ENCODE measurements at regions not wholly inside any gene's neighbourhood (a gene's known extent, or its start where the extent isn't known, plus 50 kb on each side); places are given as distances from the start of the nearest gene placed in this dataset.

- H3K4me3 Mint-ChIP-seq: no peak overlapping the region
- ATAC-seq (ENCODE audit: low read depth in 2 of 2) (peak in 1 of 2 donors; percentile 40), DNase-seq (no peak)
- no peaks in the 10 kb centered on the region for H3K36me3 Mint-ChIP-seq
- no peaks in the 10 kb centered on the region for H3K9me3 Mint-ChIP-seq
- H3K27me3 Mint-ChIP-seq: no peaks in the 10 kb centered on the region
- H3K4me1 Mint-ChIP-seq: no peaks in the 10 kb centered on the region
- no peak overlapping the region for H3K27ac Mint-ChIP-seq
Measured at GRCh38 chr2:194166818-194167217, 1490.2 kb upstream of the SLC39A10 start.

GRCh38 chr2:194155431-194155830, 1501.6 kb upstream of the SLC39A10 start:
- H3K4me3 Mint-ChIP-seq: no peak overlapping the region
- no peaks in the 10 kb centered on the region for H3K4me1 Mint-ChIP-seq
- no peak for DNase-seq
- peaks cover 7 to 35% (median 14%) of the 10 kb centered on the region in 7 donors for H3K9me3 Mint-ChIP-seq
- H3K36me3 Mint-ChIP-seq: peaks cover 0 to 8% of the 10 kb centered on the region in 2 donors
- ATAC-seq (ENCODE audit: low read depth in 2 of 2): no peak
- peaks cover 0 to 4% (median 0%) of the 10 kb centered on the region in 3 donors for H3K27me3 Mint-ChIP-seq
- H3K27ac Mint-ChIP-seq: no peak overlapping the region

GRCh38 chr2:194151231-194151630, 1505.8 kb upstream of the SLC39A10 start:
- H3K4me1 Mint-ChIP-seq: no peaks in the 10 kb centered on the region

GRCh38 chr2:194135463-194135862, 1521.6 kb upstream of the SLC39A10 start:
- H3K27me3 Mint-ChIP-seq: peaks cover 0 to 17% (median 0%) of the 10 kb centered on the region in 3 donors
- no peaks in the 10 kb centered on the region for H3K4me1 Mint-ChIP-seq
- no peak for ATAC-seq (ENCODE audit: low read depth in 2 of 2)
- H3K9me3 Mint-ChIP-seq: peaks cover 0 to 15% (median 3%) of the 10 kb centered on the region in 7 donors
- H3K27ac Mint-ChIP-seq: no peak overlapping the region
- no peak overlapping the region for H3K4me3 Mint-ChIP-seq
- H3K36me3 Mint-ChIP-seq: peaks cover 0 to 14% of the 10 kb centered on the region in 2 donors
- no peak for DNase-seq

More at GRCh38 chr2:194151231-194151630, 1505.8 kb upstream of the SLC39A10 start:
- no peak overlapping the region for H3K27ac Mint-ChIP-seq
- no peak for ATAC-seq (ENCODE audit: low read depth in 2 of 2)
- no peaks in the 10 kb centered on the region for H3K36me3 Mint-ChIP-seq
- peaks cover 0 to 1% (median 0%) of the 10 kb centered on the region in 7 donors for H3K9me3 Mint-ChIP-seq
- no peak for DNase-seq
- H3K4me3 Mint-ChIP-seq: no peak overlapping the region
- no peaks in the 10 kb centered on the region for H3K27me3 Mint-ChIP-seq

GRCh38 chr2:194128810-194129209, 1528.2 kb upstream of the SLC39A10 start:
- no peaks in the 10 kb centered on the region for H3K27me3 Mint-ChIP-seq
- peaks cover 0 to 9% (median 0%) of the 10 kb centered on the region in 7 donors for H3K9me3 Mint-ChIP-seq
- H3K4me3 Mint-ChIP-seq: no peak overlapping the region
- H3K4me1 Mint-ChIP-seq: no peaks in the 10 kb centered on the region
- H3K27ac Mint-ChIP-seq: no peak overlapping the region
- H3K36me3 Mint-ChIP-seq: no peaks in the 10 kb centered on the region
- ATAC-seq (ENCODE audit: low read depth in 2 of 2) (no peak), DNase-seq (no peak)

GRCh38 chr2:194126418-194126817, 1530.6 kb upstream of the SLC39A10 start:
- no peaks in the 10 kb centered on the region for H3K4me1 Mint-ChIP-seq
- ATAC-seq (ENCODE audit: low read depth in 2 of 2): no peak
- no peak overlapping the region for H3K27ac Mint-ChIP-seq
- no peak for DNase-seq
- no peaks in the 10 kb centered on the region for H3K27me3 Mint-ChIP-seq
- no peaks in the 10 kb centered on the region for H3K36me3 Mint-ChIP-seq
- H3K9me3 Mint-ChIP-seq: peaks cover 0 to 9% (median 0%) of the 10 kb centered on the region in 7 donors
- H3K4me3 Mint-ChIP-seq: no peak overlapping the region

- Mint-ChIP-seq H3K27ac (peak overlapping the region in 1 of 6 donors; percentile 94), H3K4me1 (peaks cover 0 to 4% (median 4%) of the 10 kb centered on the region in 3 donors), H3K27me3 (no peaks in the 10 kb centered on the region), H3K9me3 (peaks cover 0 to 12% (median 0%) of the 10 kb centered on the region in 7 donors), H3K36me3 (no peaks in the 10 kb centered on the region), H3K4me3 (no peak overlapping the region)
- DNase-seq (no peak), ATAC-seq (ENCODE audit: low read depth in 2 of 2) (peak; percentile 85 to 88)
Measured at GRCh38 chr2:194116861-194117260, 1540.2 kb upstream of the SLC39A10 start.

- Mint-ChIP-seq H3K4me1 (peaks cover 4 to 26% (median 7%) of the 10 kb centered on the region in 3 donors), H3K9me3 (no peaks in the 10 kb centered on the region), H3K27ac (peak overlapping the region in 2 of 6 donors; percentile 61 to 87), H3K27me3 (no peaks in the 10 kb centered on the region), H3K36me3 (no peaks in the 10 kb centered on the region), H3K4me3 (peak overlapping the region in 4 of 8 donors; percentile 20 to 77 (median 44))
- DNase-seq (no peak), ATAC-seq (ENCODE audit: low read depth in 2 of 2) (peak in 1 of 2 donors; percentile 17)
Measured at GRCh38 chr2:194105358-194105757, 1551.7 kb upstream of the SLC39A10 start.

GRCh38 chr2:194104687-194105086, 1552.3 kb upstream of the SLC39A10 start:
- H3K36me3 Mint-ChIP-seq: no peaks in the 10 kb centered on the region
- DNase-seq: peak; percentile 60
- no peaks in the 10 kb centered on the region for H3K27me3 Mint-ChIP-seq
- H3K4me1 Mint-ChIP-seq: peaks cover 4 to 26% (median 7%) of the 10 kb centered on the region in 3 donors
- ATAC-seq (ENCODE audit: low read depth in 2 of 2): peak; percentile 99 to 100
- no peaks in the 10 kb centered on the region for H3K9me3 Mint-ChIP-seq
- H3K27ac Mint-ChIP-seq: peak overlapping the region in 4 of 6 donors; percentile 7 to 61 (median 28)
- peak overlapping the region in 5 of 8 donors; percentile 2 to 54 (median 37) for H3K4me3 Mint-ChIP-seq

GRCh38 chr2:194103941-194104659, 1552.9 kb upstream of the SLC39A10 start:
- DNase-seq (no peak), ATAC-seq (ENCODE audit: low read depth in 2 of 2) (no peak)
- Mint-ChIP-seq H3K9me3 (no peaks in the 10 kb centered on the region), H3K4me3 (peak overlapping the region in 3 of 8 donors; percentile 37 to 54 (median 40)), H3K36me3 (no peaks in the 10 kb centered on the region), H3K27me3 (no peaks in the 10 kb centered on the region), H3K27ac (peak overlapping the region in 3 of 6 donors; percentile 7 to 61 (median 15)), H3K4me1 (peaks cover 4 to 26% (median 7%) of the 10 kb centered on the region in 3 donors)

GRCh38 chr2:194102546-194102945, 1554.5 kb upstream of the SLC39A10 start:
- DNase-seq: no peak
- Mint-ChIP-seq H3K4me1 (peaks cover 4 to 26% (median 7%) of the 10 kb centered on the region in 3 donors), H3K9me3 (no peaks in the 10 kb centered on the region), H3K4me3 (no peak overlapping the region), H3K36me3 (no peaks in the 10 kb centered on the region), H3K27ac (no peak overlapping the region), H3K27me3 (no peaks in the 10 kb centered on the region)
- ATAC-seq (ENCODE audit: low read depth in 2 of 2): no peak

GRCh38 chr2:194100201-194100600, 1556.8 kb upstream of the SLC39A10 start:
- no peaks in the 10 kb centered on the region for H3K27me3 Mint-ChIP-seq
- H3K27ac Mint-ChIP-seq: no peak overlapping the region
- no peak for DNase-seq
- H3K4me1 Mint-ChIP-seq: peaks cover 7 to 17% (median 7%) of the 10 kb centered on the region in 3 donors
- no peak for ATAC-seq (ENCODE audit: low read depth in 2 of 2)
- no peak overlapping the region for H3K4me3 Mint-ChIP-seq
- no peaks in the 10 kb centered on the region for H3K36me3 Mint-ChIP-seq
- no peaks in the 10 kb centered on the region for H3K9me3 Mint-ChIP-seq

- DNase-seq (no peak), ATAC-seq (ENCODE audit: low read depth in 2 of 2) (no peak)
- H3K9me3 Mint-ChIP-seq: peaks cover 0 to 1% (median 0%) of the 10 kb centered on the region in 7 donors
- H3K27ac Mint-ChIP-seq: no peak overlapping the region
- H3K4me1 Mint-ChIP-seq: peaks cover 0 to 3% (median 0%) of the 10 kb centered on the region in 3 donors
- no peaks in the 10 kb centered on the region for H3K27me3 Mint-ChIP-seq
- no peak overlapping the region for H3K4me3 Mint-ChIP-seq
- no peaks in the 10 kb centered on the region for H3K36me3 Mint-ChIP-seq
Measured at GRCh38 chr2:194096402-194096801, 1560.6 kb upstream of the SLC39A10 start.

GRCh38 chr2:194095359-194095758, 1561.7 kb upstream of the SLC39A10 start:
- DNase-seq: no peak
- Mint-ChIP-seq H3K27me3 (no peaks in the 10 kb centered on the region), H3K9me3 (peaks cover 0 to 1% (median 0%) of the 10 kb centered on the region in 7 donors), H3K36me3 (no peaks in the 10 kb centered on the region), H3K27ac (no peak overlapping the region), H3K4me3 (no peak overlapping the region), H3K4me1 (peaks cover 0 to 3% (median 0%) of the 10 kb centered on the region in 3 donors)
- no peak for ATAC-seq (ENCODE audit: low read depth in 2 of 2)
